DOHH2 (cell line): ENCODE measurements at regions not wholly inside any gene's neighbourhood (a gene's known extent, or its start where the extent isn't known, plus 50 kb on each side); places are given as distances from the start of the nearest gene placed in this dataset.

ENCODE experiments used
- H3F3A ChIP-seq: fragments of 200-600 bp; sonication (generic), shearing (Covaris generic); 2 replicates; pipeline ENCODE4 v1.6.0; 2016; ENCODE audit warnings: antibody characterized with exemption, mild to moderate bottlenecking; ENCODE audit not compliant: control insufficient read depth, insufficient read depth
- H3K27ac ChIP-seq: fragments of 200-600 bp; sonication (generic); 2 replicates; pipeline ENCODE4 v1.5.1; 2014; ENCODE audit warnings: low read depth, mild to moderate bottlenecking, low read length, moderate library complexity
- H3K27me3 ChIP-seq: fragments of 200-600 bp; sonication (generic); 2 replicates; pipeline ENCODE4 v1.6.1; 2014; ENCODE audit warnings: mild to moderate bottlenecking, low read length, mixed read lengths; ENCODE audit not compliant: control insufficient read depth
- H3K36me3 ChIP-seq: fragments of 200-600 bp; sonication (generic); 2 replicates; pipeline ENCODE4 v1.6.1; 2014; ENCODE audit warnings: mild to moderate bottlenecking, low read length, moderate library complexity, mixed read lengths; ENCODE audit not compliant: control insufficient read depth
- H3K4me1 ChIP-seq: fragments of 200-600 bp; sonication (generic); 2 replicates; pipeline ENCODE4 v1.6.1; 2014; ENCODE audit warnings: mild to moderate bottlenecking, low read length, mixed read lengths; ENCODE audit not compliant: control insufficient read depth
- H3K4me2 ChIP-seq: fragments of 200-600 bp; sonication (generic); 2 replicates; pipeline ENCODE4 v1.6.0; 2014; ENCODE audit warnings: mild to moderate bottlenecking, low read length, moderate library complexity
- H3K4me3 ChIP-seq: fragments of 200-600 bp; sonication (generic); 2 replicates; pipeline ENCODE4 v1.5.1; 2014; ENCODE audit warnings: mild to moderate bottlenecking, low read length, mixed read lengths
- H3K79me2 ChIP-seq: fragments of 200-600 bp; sonication (generic); 2 replicates; pipeline ENCODE4 v1.6.1; 2014; ENCODE audit warnings: mild to moderate bottlenecking, low read length, mixed read lengths; ENCODE audit not compliant: control insufficient read depth
- H3K9me2 ChIP-seq: fragments of 200-600 bp; sonication (generic); replicated peaks from 2 replicates; pipeline ENCODE4 v1.6.1; 2014; ENCODE audit warnings: mild to moderate bottlenecking, low read length, mixed read lengths; ENCODE audit not compliant: control insufficient read depth
- H3K9me3 ChIP-seq: fragments of 200-600 bp; sonication (generic); 2 replicates; pipeline ENCODE4 v1.6.1; 2014; ENCODE audit warnings: antibody characterized with exemption, low read length, mixed read lengths; ENCODE audit not compliant: control insufficient read depth, insufficient read depth
- H4K20me1 ChIP-seq: fragments of 200-600 bp; sonication (generic); 2 replicates; pipeline ENCODE4 v1.6.0; 2014; ENCODE audit warnings: low read depth, mild to moderate bottlenecking, antibody characterized with exemption, low read length, moderate library complexity; ENCODE audit not compliant: control insufficient read depth, insufficient read depth
- EZH2phosphoT487 ChIP-seq: fragments of 200-600 bp; sonication (generic); IDR thresholded peaks from 2 replicates; pipeline ENCODE4 v1.6.1; 2017; ENCODE audit warnings: borderline replicate concordance, mild to moderate bottlenecking, antibody characterized with exemption, low read length, moderate library complexity, mixed read lengths
- TF ChIP-seq, protein P1 (sequence below): fragments of 200-600 bp; sonication (generic); IDR thresholded peaks from one replicate; pipeline ENCODE4 v1.5.1; 2014; ENCODE audit warnings: antibody characterized with exemption, mild to moderate bottlenecking, low read depth, low read length; ENCODE audit not compliant: poor library complexity, severe bottlenecking

DNA sequence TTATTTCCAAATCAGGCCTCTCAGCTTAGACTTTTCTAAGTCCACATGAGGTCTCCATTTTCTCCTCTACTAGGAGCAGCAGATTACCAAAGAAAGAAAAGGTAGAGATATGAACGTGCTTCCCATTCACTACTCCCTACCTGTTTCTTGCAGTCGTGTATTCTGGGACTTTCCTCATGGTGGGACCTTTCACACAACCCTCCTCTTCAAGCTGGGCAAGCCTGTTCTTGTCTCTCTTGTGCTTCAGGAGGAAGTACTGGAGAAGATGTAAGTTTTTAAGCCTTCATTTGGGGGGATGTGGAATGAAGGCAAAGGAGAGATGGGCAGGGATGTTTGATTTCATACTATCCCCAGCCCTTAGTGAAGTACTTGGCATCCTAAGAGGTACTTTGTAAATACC is 128.8 kb upstream of the SESN3 start:
- Histone ChIP-seq H3K4me3 (no peak overlapping the region), H3K9me3 (no peaks in the 10 kb centered on the region), H3K9me2 (no peaks in the 10 kb centered on the region), H3F3A (no peaks in the 10 kb centered on the region), H3K27ac (no peak overlapping the region), H3K27me3 (no peaks in the 10 kb centered on the region), H4K20me1 (no peaks in the 10 kb centered on the region), H3K4me2 (no peak overlapping the region), H3K36me3 (no peaks in the 10 kb centered on the region), H3K79me2 (no peaks in the 10 kb centered on the region), H3K4me1 (no peaks in the 10 kb centered on the region)
- TF ChIP-seq, protein P1, sequence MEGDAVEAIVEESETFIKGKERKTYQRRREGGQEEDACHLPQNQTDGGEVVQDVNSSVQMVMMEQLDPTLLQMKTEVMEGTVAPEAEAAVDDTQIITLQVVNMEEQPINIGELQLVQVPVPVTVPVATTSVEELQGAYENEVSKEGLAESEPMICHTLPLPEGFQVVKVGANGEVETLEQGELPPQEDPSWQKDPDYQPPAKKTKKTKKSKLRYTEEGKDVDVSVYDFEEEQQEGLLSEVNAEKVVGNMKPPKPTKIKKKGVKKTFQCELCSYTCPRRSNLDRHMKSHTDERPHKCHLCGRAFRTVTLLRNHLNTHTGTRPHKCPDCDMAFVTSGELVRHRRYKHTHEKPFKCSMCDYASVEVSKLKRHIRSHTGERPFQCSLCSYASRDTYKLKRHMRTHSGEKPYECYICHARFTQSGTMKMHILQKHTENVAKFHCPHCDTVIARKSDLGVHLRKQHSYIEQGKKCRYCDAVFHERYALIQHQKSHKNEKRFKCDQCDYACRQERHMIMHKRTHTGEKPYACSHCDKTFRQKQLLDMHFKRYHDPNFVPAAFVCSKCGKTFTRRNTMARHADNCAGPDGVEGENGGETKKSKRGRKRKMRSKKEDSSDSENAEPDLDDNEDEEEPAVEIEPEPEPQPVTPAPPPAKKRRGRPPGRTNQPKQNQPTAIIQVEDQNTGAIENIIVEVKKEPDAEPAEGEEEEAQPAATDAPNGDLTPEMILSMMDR = no peak
- no peak for TF ChIP-seq EZH2phosphoT487

DNA sequence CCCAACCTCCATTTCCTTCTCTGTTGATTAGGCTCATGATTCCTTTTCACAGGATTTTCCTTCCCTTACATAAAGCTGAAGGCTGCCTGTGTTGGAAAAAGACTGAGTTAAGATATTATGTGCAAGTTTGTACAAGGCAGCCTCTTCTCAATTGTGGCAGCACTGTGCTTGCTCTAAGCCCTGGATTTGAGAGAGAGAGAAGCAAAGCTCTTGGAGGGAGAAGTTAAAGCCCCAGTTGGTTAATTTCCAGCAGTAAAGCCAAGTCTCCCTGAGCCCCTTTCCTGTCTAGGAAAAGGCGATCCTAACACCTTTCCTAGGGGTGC is 128.3 kb upstream of the SESN3 start:
- Histone ChIP-seq H3K79me2 (no peaks in the 10 kb centered on the region), H3K27me3 (no peaks in the 10 kb centered on the region), H3K27ac (no peak overlapping the region), H3K4me2 (no peak overlapping the region), H4K20me1 (no peaks in the 10 kb centered on the region), H3K36me3 (no peaks in the 10 kb centered on the region), H3K9me3 (no peaks in the 10 kb centered on the region), H3F3A (no peaks in the 10 kb centered on the region), H3K9me2 (no peaks in the 10 kb centered on the region), H3K4me3 (no peak overlapping the region), H3K4me1 (no peaks in the 10 kb centered on the region)
- no peak for TF ChIP-seq EZH2phosphoT487
- TF ChIP-seq, protein P1 = no peak

DNA sequence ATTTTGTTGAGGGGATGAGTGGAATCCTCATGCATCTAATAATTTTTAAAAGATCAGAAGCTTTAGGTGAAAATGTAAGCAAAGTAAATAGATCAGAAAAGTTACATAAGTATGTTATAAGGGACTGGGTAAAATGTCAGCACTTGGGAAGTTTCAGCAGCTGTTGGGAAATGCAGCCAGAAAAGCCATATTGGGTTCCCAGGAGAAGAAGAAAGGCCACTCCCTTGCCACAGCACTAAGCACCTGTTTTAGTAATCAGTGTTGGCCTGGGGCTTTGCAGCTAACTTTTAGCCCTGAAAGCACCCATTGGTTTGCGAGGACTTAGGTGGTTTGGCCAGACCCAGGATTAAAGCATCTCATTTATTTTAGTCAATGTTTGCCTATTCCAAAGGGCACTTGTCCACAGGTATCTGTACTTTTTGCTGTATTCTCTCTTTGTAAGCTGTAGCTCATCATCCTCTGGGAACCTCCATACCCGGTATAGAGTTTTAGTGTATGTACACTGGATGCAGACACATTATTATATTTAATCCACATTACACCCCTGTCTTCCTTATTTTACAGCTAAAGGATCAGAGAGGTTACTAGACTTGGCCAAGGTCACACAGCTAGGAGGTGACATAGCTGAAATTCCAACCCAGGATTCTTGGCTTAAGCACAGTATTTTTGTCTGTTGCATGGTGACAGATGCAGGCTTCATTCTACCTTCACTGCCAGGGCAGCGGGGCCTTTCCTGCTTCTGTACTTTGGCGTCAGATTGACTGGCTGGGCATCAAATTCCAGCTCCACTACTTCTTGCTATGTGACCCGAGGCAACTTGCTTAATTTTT is 127.7 kb upstream of the SESN3 start:
- Histone ChIP-seq H3K36me3 (no peaks in the 10 kb centered on the region), H3K4me3 (no peak overlapping the region), H3K9me2 (no peaks in the 10 kb centered on the region), H3K4me1 (no peaks in the 10 kb centered on the region), H3K79me2 (no peaks in the 10 kb centered on the region), H3F3A (no peaks in the 10 kb centered on the region), H3K9me3 (no peaks in the 10 kb centered on the region), H3K4me2 (no peak overlapping the region), H3K27ac (no peak overlapping the region), H4K20me1 (no peaks in the 10 kb centered on the region), H3K27me3 (no peaks in the 10 kb centered on the region)
- TF ChIP-seq, protein P1 = no peak
- no peak for TF ChIP-seq EZH2phosphoT487
